Activated CD8-positive, alpha-beta T cell treated with anti-CD3 and anti-CD28 coated beads for 36 hours (primary cell): ENCODE measurements at regions not wholly inside any gene's neighbourhood (a gene's known extent, or its start where the extent isn't known, plus 50 kb on each side); places are given as distances from the start of the nearest gene placed in this dataset.

Source experiments
- ATAC-seq: fragments of 200-7000 bp; cut with Tn5 transposase; one replicate; pipeline ENCODE4 v1.10.0; 2021; ENCODE audit warnings: mild to moderate bottlenecking, moderate library complexity
- CTCF ChIA-PET: fragments of 350-600 bp; sonication (Branson Sonifier 250); formaldehyde crosslinking; loops from one replicate; lab custom pipeline; 2021; ENCODE audit warnings: antibody characterized with exemption; lab: Charles Lee
- POLR2A ChIA-PET: fragments of 350-600 bp; sonication (Branson Sonifier 250); formaldehyde crosslinking; loops from one replicate; lab custom pipeline; 2021; ENCODE audit warnings: antibody characterized with exemption; lab: Charles Lee
- DNase-seq: peaks from one replicate; pipeline ENCODE4 v3.0.0-alpha.2; 2020
- H3K27ac Mint-ChIP-seq: one replicate; pipeline ENCODE4 v1.8.0; 2021; ENCODE audit warnings: mild to moderate bottlenecking, mixed read lengths
- H3K27me3 Mint-ChIP-seq: one replicate; pipeline ENCODE4 v1.8.0; 2021; ENCODE audit warnings: mixed read lengths
- H3K36me3 Mint-ChIP-seq: one replicate; pipeline ENCODE4 v1.8.0; 2021; ENCODE audit warnings: low read depth, mixed read lengths
- H3K4me1 Mint-ChIP-seq: one replicate; pipeline ENCODE4 v1.8.0; 2021; ENCODE audit warnings: low read depth, mixed read lengths
- H3K4me3 Mint-ChIP-seq: one replicate; pipeline ENCODE4 v1.8.0; 2021; ENCODE audit warnings: mild to moderate bottlenecking, moderate library complexity, mixed read lengths
- H3K9me3 Mint-ChIP-seq: one replicate; pipeline ENCODE4 v1.8.0; 2021; ENCODE audit warnings: mixed read lengths
- CTCF ChIP-seq: fragments of 200-600 bp; IDR thresholded peaks from one replicate; pipeline ENCODE4 v1.8.0; 2022; ENCODE audit warnings: antibody characterized with exemption, mild to moderate bottlenecking
- intact Hi-C: fragments of 100-400 bp; cut with micrococcal nuclease; formaldehyde crosslinking; loops from one replicate; pipeline ENCODE4 v1.10.0; 2022

GRCh38 chr18:73766910-73767515 lies 380.6 kb downstream of the FBXO15 start:
- peaks cover 5% of the 10 kb centered on the region for H3K27me3 Mint-ChIP-seq
- H3K4me3 Mint-ChIP-seq, result no peak overlapping the region
- H3K9me3 Mint-ChIP-seq, result no peaks in the 10 kb centered on the region
- DNase-seq, result no peak
- no peaks in the 10 kb centered on the region for H3K36me3 Mint-ChIP-seq
- ATAC-seq, result no peak
- no peak overlapping the region for H3K27ac Mint-ChIP-seq
- intact Hi-C loops, result no loop called here
- CTCF ChIA-PET, result interaction anchor here (0.6 kb wide), 1 partner anchor 12 kb away, joined by 3 read pairs; no protein-coding TSS in a partner anchor
- TF ChIP-seq CTCF, result no peak
- POLR2A ChIA-PET, result interaction anchor here (0.6 kb wide), 1 partner anchor 402 kb away, joined by 3 read pairs; no protein-coding TSS in a partner anchor
- H3K4me1 Mint-ChIP-seq, result no peaks in the 10 kb centered on the region

GRCh38 chr18:73758446-73758845 lies 389.2 kb downstream of the FBXO15 start:
- POLR2A ChIA-PET, result no interaction called here
- CTCF ChIA-PET, result no interaction called here
- intact Hi-C loops, result no loop called here
- no peaks in the 10 kb centered on the region for H3K9me3 Mint-ChIP-seq
- H3K36me3 Mint-ChIP-seq, result no peaks in the 10 kb centered on the region
- no peaks in the 10 kb centered on the region for H3K4me1 Mint-ChIP-seq
- no peak for TF ChIP-seq CTCF
- H3K27me3 Mint-ChIP-seq, result no peaks in the 10 kb centered on the region
- H3K27ac Mint-ChIP-seq, result no peak overlapping the region
- DNase-seq (no peak), ATAC-seq (no peak)
- no peak overlapping the region for H3K4me3 Mint-ChIP-seq

GRCh38 chr18:73756256-73757091 lies 391.2 kb downstream of the FBXO15 start:
- Mint-ChIP-seq H3K27ac (no peak overlapping the region), H3K4me3 (no peak overlapping the region), H3K36me3 (no peaks in the 10 kb centered on the region), H3K9me3 (no peaks in the 10 kb centered on the region), H3K4me1 (no peaks in the 10 kb centered on the region), H3K27me3 (no peaks in the 10 kb centered on the region)
- intact Hi-C loops, result no loop called here
- ChIA-PET CTCF (no interaction called here), POLR2A (no interaction called here)
- TF ChIP-seq CTCF, result no peak
- no peak for ATAC-seq
- DNase-seq, result no peak

- Mint-ChIP-seq H3K9me3 (no peaks in the 10 kb centered on the region), H3K4me1 (no peaks in the 10 kb centered on the region), H3K36me3 (no peaks in the 10 kb centered on the region), H3K27ac (no peak overlapping the region), H3K27me3 (no peaks in the 10 kb centered on the region), H3K4me3 (no peak overlapping the region)
- intact Hi-C loops, result no loop called here
- POLR2A ChIA-PET, result no interaction called here
- CTCF ChIA-PET, result no interaction called here
- no peak for TF ChIP-seq CTCF
- DNase-seq (no peak), ATAC-seq (no peak)
Observed at GRCh38 chr18:73752965-73753364, 394.7 kb downstream of the FBXO15 start.

GRCh38 chr18:73752546-73752945 lies 395.1 kb downstream of the FBXO15 start:
- CTCF ChIA-PET, result no interaction called here
- H3K27me3 Mint-ChIP-seq, result no peaks in the 10 kb centered on the region
- H3K9me3 Mint-ChIP-seq, result no peaks in the 10 kb centered on the region
- DNase-seq (no peak), ATAC-seq (no peak)
- no peaks in the 10 kb centered on the region for H3K36me3 Mint-ChIP-seq
- no peak overlapping the region for H3K4me3 Mint-ChIP-seq
- POLR2A ChIA-PET, result no interaction called here
- H3K27ac Mint-ChIP-seq, result no peak overlapping the region
- no peaks in the 10 kb centered on the region for H3K4me1 Mint-ChIP-seq
- no peak for TF ChIP-seq CTCF
- intact Hi-C loops, result no loop called here
